Activated CD8-positive, alpha-beta memory T cell treated with anti-CD3 and anti-CD28 coated beads, Interleukin-2, amount 50 U/mL, for 1 hour (primary cell): ENCODE measurements at regions not wholly inside any gene's neighbourhood (a gene's known extent, or its start where the extent isn't known, plus 50 kb on each side); places are given as distances from the start of the nearest gene placed in this dataset.
"Not testable (repeated sequence)": the region's sequence is repeated elsewhere in the genome, so short reads cannot be mapped to it uniquely, and the experiment has no call there.

Experiments
- DNase-seq: peaks from one replicate; pipeline ENCODE4 v3.0.0-alpha.2; 2020; ENCODE audit errors: extremely low read depth

- DNase-seq = no peak
These were observed 100.2 kb upstream of the CXCL13 start for GRCh38 chr4:77505275-77505957.

DNA sequence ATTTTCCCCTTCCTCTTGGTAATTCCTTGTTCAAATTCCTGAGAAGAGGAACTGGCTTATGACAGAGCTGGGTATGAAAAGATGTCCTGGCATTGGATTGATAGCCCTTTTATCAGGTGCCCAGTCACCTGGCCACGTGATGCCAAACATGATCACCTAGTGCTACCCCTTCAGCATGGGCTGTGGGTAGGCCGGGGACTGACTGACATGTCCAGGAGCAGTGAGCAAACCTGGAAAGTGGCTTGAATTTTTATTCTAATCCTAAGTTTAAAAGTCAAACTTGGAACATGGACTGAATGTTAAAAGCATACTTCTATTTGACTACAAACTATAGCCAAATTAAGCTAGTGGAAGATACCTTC lies 99.7 kb upstream of the CXCL13 start:
- DNase-seq = no peak

GRCh38 chr4:77510367-77510766 lies 95.3 kb upstream of the CXCL13 start:
- DNase-seq = no peak

GRCh38 chr4:77525538-77525937 lies 80.1 kb upstream of the CXCL13 start:
- DNase-seq = no peak

DNA sequence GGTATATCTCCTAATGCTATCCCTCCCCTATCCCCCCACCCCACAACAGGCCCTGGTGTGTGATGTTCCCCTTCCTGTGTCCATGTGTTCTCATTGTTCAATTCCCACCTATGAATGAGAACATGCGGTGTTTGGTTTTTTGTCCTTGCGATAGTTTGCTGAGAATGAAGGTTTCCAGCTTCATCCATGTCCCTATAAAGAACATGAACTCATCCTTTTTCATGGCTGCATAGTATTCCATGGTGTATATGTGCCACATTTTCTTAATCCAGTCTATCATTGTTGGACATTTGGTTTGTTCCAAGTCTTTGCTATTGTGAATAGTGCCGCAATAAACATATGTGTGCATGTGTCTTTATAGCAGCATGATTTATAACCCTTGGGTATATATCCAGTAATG lies 77.7 kb upstream of the CXCL13 start:
- not testable (repeated sequence) for DNase-seq

- no peak for DNase-seq
These were observed 67.5 kb upstream of the CXCL13 start for GRCh38 chr4:77538144-77538543.

DNA sequence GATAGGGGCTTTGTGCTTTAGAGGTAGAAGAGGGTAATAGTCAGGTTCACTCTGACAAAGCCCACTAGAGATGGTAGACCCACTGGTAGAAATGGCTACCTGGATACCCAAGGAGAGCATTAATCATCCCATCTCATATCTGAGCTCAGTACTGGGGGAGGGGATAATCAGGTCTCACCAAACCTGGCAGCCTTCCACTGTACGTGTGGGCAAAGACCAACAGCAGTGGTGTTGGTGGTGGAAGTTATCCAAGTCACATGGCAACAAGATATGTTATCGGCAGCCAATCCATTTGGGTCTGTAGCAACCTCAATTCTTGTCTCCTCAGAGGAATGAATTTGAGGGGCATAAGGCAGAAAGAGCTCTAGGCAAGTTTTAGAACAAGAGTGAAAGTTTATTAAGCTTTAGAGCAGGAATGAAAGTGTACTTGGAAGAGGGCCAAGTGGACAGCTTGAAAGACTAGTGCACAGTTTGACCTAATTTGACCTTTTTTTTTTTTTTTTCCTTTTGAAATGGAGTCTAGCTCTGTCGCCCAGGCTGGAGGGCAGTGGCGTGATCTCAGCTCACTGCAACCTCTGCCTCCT lies 67.0 kb upstream of the CXCL13 start:
- DNase-seq = no peak
